SK-N-SH treated with all-trans-retinoic acid at 6 μM for 48 hours (cell line): ENCODE measurements at regions not wholly inside any gene's neighbourhood (a gene's known extent, or its start where the extent isn't known, plus 50 kb on each side); places are given as distances from the start of the nearest gene placed in this dataset.

Experiments used
- ATAC-seq: fragments of 200-7000 bp; cut with Tn5 transposase; 3 replicates; pipeline ENCODE4 v1.9.1; 2020; ENCODE audit warnings: mild to moderate bottlenecking, moderate library complexity
- ARNTL ChIP-seq: fragments of 450-650 bp; formaldehyde crosslinking; IDR thresholded peaks from 2 replicates; pipeline ENCODE4 v1.5.0; 2020; ENCODE audit warnings: low read depth, mild to moderate bottlenecking, moderate library complexity, borderline replicate concordance
- BACH2 ChIP-seq: fragments of 250-450 bp; sonication (Bioruptor Pico); IDR thresholded peaks from 2 replicates; pipeline ENCODE4 v1.9.0; 2021; ENCODE audit warnings: mild to moderate bottlenecking, borderline replicate concordance
- CREB5 ChIP-seq: fragments of 250-450 bp; sonication (Bioruptor Pico); IDR thresholded peaks from 2 replicates; pipeline ENCODE4 v1.5.1; 2020; ENCODE audit warnings: low read depth, mild to moderate bottlenecking, moderate library complexity
- CSDC2 ChIP-seq: fragments of 250-450 bp; sonication (Bioruptor Pico); IDR thresholded peaks from 2 replicates; pipeline ENCODE4 v1.5.0; 2020; ENCODE audit warnings: mild to moderate bottlenecking, moderate library complexity
- CSRNP3 ChIP-seq: fragments of 250-450 bp; sonication (Bioruptor Pico); IDR thresholded peaks from 2 replicates; pipeline ENCODE4 v1.5.1; 2021; ENCODE audit warnings: mild to moderate bottlenecking, moderate library complexity
- ESRRG ChIP-seq: fragments of 250-450 bp; sonication (Bioruptor Pico); IDR thresholded peaks from 2 replicates; pipeline ENCODE4 v1.6.1; 2021; ENCODE audit warnings: mild to moderate bottlenecking
- GLIS3 ChIP-seq: fragments of 250-450 bp; sonication (Bioruptor Pico); IDR thresholded peaks from 2 replicates; pipeline ENCODE4 v1.5.0; 2020; ENCODE audit warnings: mild to moderate bottlenecking, moderate library complexity
- ISL1 ChIP-seq: fragments of 250-450 bp; sonication (Bioruptor Pico); IDR thresholded peaks from 2 replicates; pipeline ENCODE4 v2.1.2; 2022; ENCODE audit warnings: mild to moderate bottlenecking, moderate library complexity
- OSR1 ChIP-seq: fragments of 250-450 bp; sonication (Bioruptor Pico); IDR thresholded peaks from 2 replicates; pipeline ENCODE4 v1.8.0; 2022; ENCODE audit warnings: moderate library complexity, mild to moderate bottlenecking, inconsistent platforms
- PATZ1 ChIP-seq: fragments of 250-450 bp; sonication (Bioruptor Pico); IDR thresholded peaks from 2 replicates; pipeline ENCODE4 v1.8.0; 2020; ENCODE audit warnings: mild to moderate bottlenecking, moderate library complexity, borderline replicate concordance
- POU6F1 ChIP-seq: fragments of 250-450 bp; sonication (Bioruptor Pico); IDR thresholded peaks from 2 replicates; pipeline ENCODE4 v1.8.0; 2021; ENCODE audit warnings: low read depth, mild to moderate bottlenecking, moderate library complexity, borderline replicate concordance
- PPARA ChIP-seq: fragments of 250-450 bp; sonication (Bioruptor Pico); IDR thresholded peaks from 2 replicates; pipeline ENCODE4 v1.5.0; 2020; ENCODE audit warnings: mild to moderate bottlenecking, borderline replicate concordance
- RARB ChIP-seq: fragments of 250-450 bp; sonication (Bioruptor Pico); IDR thresholded peaks from 2 replicates; pipeline ENCODE4 v1.8.0; 2021; ENCODE audit warnings: mild to moderate bottlenecking, moderate library complexity
- SNAI2 ChIP-seq: fragments of 250-450 bp; sonication (Bioruptor Pico); IDR thresholded peaks from 2 replicates; pipeline ENCODE4 v1.5.0; 2020; ENCODE audit warnings: mild to moderate bottlenecking, moderate library complexity
- TCF4 ChIP-seq: fragments of 250-450 bp; sonication (Bioruptor Pico); IDR thresholded peaks from 2 replicates; pipeline ENCODE4 v1.8.0; 2021; ENCODE audit warnings: mild to moderate bottlenecking, moderate library complexity, borderline replicate concordance
- TOX ChIP-seq: fragments of 250-450 bp; sonication (Bioruptor Pico); IDR thresholded peaks from 2 replicates; pipeline ENCODE4 v1.8.0; 2021; ENCODE audit warnings: mild to moderate bottlenecking, moderate library complexity, borderline replicate concordance
- TSHZ2 ChIP-seq: fragments of 250-450 bp; sonication (Bioruptor Pico); IDR thresholded peaks from 2 replicates; pipeline ENCODE4 v1.5.0; 2020; ENCODE audit warnings: mild to moderate bottlenecking, moderate library complexity
- ZC3H10 ChIP-seq: fragments of 250-450 bp; sonication (Bioruptor Pico); IDR thresholded peaks from 2 replicates; pipeline ENCODE4 v1.5.1; 2021; ENCODE audit warnings: mild to moderate bottlenecking, moderate library complexity
- ZFP3 ChIP-seq: fragments of 250-450 bp; sonication (Bioruptor Pico); IDR thresholded peaks from 2 replicates; pipeline ENCODE4 v1.5.0; 2020; ENCODE audit warnings: mild to moderate bottlenecking, moderate library complexity
- ZFP30 ChIP-seq: fragments of 450-650 bp; formaldehyde crosslinking; IDR thresholded peaks from 2 replicates; pipeline ENCODE4 v1.5.0; 2022; ENCODE audit warnings: mild to moderate bottlenecking, moderate library complexity
- ZNF565 ChIP-seq: fragments of 450-650 bp; formaldehyde crosslinking; conservative IDR thresholded peaks from 2 replicates; pipeline ENCODE4 v1.5.0; 2020; ENCODE audit warnings: low read depth, mild to moderate bottlenecking, moderate library complexity
- ZNF70 ChIP-seq: fragments of 450-650 bp; formaldehyde crosslinking; IDR thresholded peaks from 2 replicates; pipeline ENCODE4 v1.5.0; 2020; ENCODE audit warnings: mild to moderate bottlenecking, moderate library complexity
- ZNF8 ChIP-seq: fragments of 450-650 bp; formaldehyde crosslinking; IDR thresholded peaks from 2 replicates; pipeline ENCODE4 v1.5.0; 2020; ENCODE audit warnings: mild to moderate bottlenecking, moderate library complexity

- ATAC-seq = no peak
- no peak for TF ChIP-seq ZFP30 (CRISPR knock-in tag)
- TF ChIP-seq CSDC2 (CRISPR knock-in tag) = no peak
- no peak for TF ChIP-seq POU6F1 (CRISPR knock-in tag)
- no peak for TF ChIP-seq TOX (CRISPR knock-in tag)
- no peak for TF ChIP-seq ZNF70
- TF ChIP-seq BACH2 (CRISPR knock-in tag) = no peak
- no peak for TF ChIP-seq CREB5 (CRISPR knock-in tag)
- no peak for TF ChIP-seq ESRRG (CRISPR knock-in tag)
- no peak for TF ChIP-seq ZC3H10 (CRISPR knock-in tag)
- TF ChIP-seq ARNTL = no peak
- no peak for TF ChIP-seq TSHZ2 (CRISPR knock-in tag)
- TF ChIP-seq GLIS3 = no peak
- TF ChIP-seq ZNF565 (CRISPR knock-in tag) = no peak
- TF ChIP-seq PATZ1 = no peak
- no peak for TF ChIP-seq ZNF8 (CRISPR knock-in tag)
- no peak for TF ChIP-seq ISL1 (CRISPR knock-in tag)
- TF ChIP-seq TCF4 (CRISPR knock-in tag) = no peak
- TF ChIP-seq PPARA (CRISPR knock-in tag) = no peak
Observed at GRCh38 chr11:15602785-15603567, 488.3 kb downstream of the INSC start.

GRCh38 chr11:15605094-15605493, 490.4 kb downstream of the INSC start:
- no peak for TF ChIP-seq ZFP3
- no peak for TF ChIP-seq ZNF70
- TF ChIP-seq ZNF565 (CRISPR knock-in tag) = no peak
- no peak for TF ChIP-seq GLIS3
- TF ChIP-seq TCF4 (CRISPR knock-in tag) = no peak
- TF ChIP-seq POU6F1 (CRISPR knock-in tag) = no peak
- TF ChIP-seq ZFP30 (CRISPR knock-in tag) = no peak
- TF ChIP-seq PPARA (CRISPR knock-in tag) = no peak
- no peak for TF ChIP-seq CSRNP3 (CRISPR knock-in tag)
- TF ChIP-seq ESRRG (CRISPR knock-in tag) = no peak
- no peak for TF ChIP-seq ISL1 (CRISPR knock-in tag)
- TF ChIP-seq TSHZ2 (CRISPR knock-in tag) = no peak
- TF ChIP-seq ZNF8 (CRISPR knock-in tag) = no peak
- no peak for TF ChIP-seq SNAI2
- TF ChIP-seq CREB5 (CRISPR knock-in tag) = no peak
- TF ChIP-seq OSR1 (CRISPR knock-in tag) = no peak
- no peak for TF ChIP-seq TOX (CRISPR knock-in tag)
- no peak for TF ChIP-seq RARB
- ATAC-seq = no peak
